GM18873 (cell line): ENCODE measurements at regions not wholly inside any gene's neighbourhood (a gene's known extent, or its start where the extent isn't known, plus 50 kb on each side); places are given as distances from the start of the nearest gene placed in this dataset.

Experiments
- ATAC-seq: cut with Tn5 transposase; IDR thresholded peaks from one replicate; pipeline ENCODE4 v1.9.1; 2021; ENCODE audit warnings: mild to moderate bottlenecking, moderate library complexity, moderate number of reproducible peaks; ENCODE audit not compliant: unreplicated experiment, low FRiP score

GRCh38 chr4:11543706-11544105, 115.0 kb upstream of the HS3ST1 start:
- ATAC-seq = no peak

- ATAC-seq = no peak
These were observed 114.3 kb upstream of the HS3ST1 start for GRCh38 chr4:11542952-11543351.

DNA sequence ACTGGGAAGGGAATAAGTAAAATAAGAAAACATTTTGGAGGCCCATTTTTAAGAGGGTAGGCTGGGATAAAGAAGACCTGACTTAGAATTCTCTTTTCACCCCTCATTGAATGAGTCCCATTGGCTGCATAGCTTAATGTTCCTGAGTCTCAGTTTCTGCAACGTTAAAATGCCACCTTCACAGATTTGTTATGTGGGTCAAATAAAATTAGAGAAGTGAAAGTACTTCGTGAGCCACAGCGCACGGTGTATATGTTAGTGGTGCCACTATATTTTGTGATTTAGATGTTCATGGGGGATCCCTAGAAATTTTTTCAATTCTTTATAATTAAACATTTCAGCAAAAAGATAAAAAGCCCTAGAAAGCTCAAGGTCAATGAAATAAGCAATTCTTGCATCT, 109.2 kb upstream of the HS3ST1 start:
- no peak for ATAC-seq

GRCh38 chr4:11535333-11535732, 106.6 kb upstream of the HS3ST1 start:
- no peak for ATAC-seq

- ATAC-seq = no peak
These were observed 106.1 kb upstream of the HS3ST1 start for GRCh38 chr4:11534623-11535302.

DNA sequence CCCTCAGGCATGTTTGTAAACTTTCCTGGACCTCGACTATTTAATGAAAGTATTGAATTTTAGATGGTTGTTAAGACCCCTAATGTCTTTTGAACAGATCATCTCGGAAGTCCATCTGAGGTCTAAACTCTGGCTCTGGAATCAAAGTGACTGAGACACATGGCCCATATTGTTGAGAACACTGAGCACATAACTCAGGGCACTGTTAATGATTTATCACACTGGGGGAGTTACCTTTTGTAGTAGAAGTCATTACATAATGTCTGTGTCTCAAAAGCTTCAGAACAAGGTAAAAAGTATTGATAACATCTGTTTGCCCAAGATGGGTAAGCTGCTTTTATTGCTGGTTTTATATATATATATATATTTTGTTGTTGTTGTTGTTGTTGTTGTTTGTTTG, 103.4 kb upstream of the HS3ST1 start:
- no peak for ATAC-seq

DNA sequence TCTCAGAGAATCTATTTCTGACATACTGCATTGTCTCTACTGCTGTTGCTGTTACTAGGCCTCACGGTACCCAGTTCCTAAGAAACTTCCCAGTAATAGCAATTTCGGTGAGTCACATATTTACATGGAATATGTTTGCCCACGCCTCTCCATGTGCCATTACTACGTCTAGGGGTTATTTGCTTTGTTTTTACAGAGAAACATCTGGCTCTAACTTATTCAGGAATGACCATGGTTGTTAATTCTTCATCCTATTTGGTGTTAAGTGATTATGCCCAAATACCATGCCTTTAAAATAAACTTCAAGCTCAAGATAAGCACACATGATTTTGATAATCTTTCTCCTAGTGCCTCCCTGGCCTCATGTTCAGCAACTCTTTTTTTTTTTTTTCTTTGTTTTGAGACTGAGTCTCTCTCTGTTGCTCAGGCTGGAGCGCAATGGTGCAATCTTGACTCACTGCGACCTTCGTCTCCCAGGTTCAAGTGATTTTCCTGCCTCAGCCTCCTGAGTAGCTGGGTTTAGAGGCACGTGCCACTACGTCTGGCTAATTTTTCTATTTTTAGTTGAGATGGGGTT, 101.0 kb upstream of the HS3ST1 start:
- ATAC-seq = no peak

DNA sequence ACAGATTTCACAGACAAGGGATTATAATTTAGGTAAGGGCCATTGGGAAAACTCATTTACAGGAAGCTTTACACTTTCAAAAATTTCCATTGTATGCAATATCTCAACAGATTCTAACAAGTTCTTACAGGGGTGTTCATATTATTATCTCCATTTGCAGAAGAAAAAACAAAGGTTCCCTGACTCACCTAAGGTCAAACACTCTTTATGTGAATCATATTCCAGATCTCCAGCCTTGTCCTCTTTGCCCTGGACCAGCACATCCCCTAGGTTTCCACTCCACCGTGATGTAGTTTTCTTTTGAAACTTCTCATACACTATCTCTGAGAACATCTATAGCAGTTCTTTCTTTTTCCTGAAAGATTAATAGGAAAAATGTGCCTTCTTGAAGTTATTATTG, 96.4 kb upstream of the HS3ST1 start:
- ATAC-seq = no peak

GRCh38 chr4:11518754-11519153, 90.1 kb upstream of the HS3ST1 start:
- no peak for ATAC-seq

GRCh38 chr4:11514779-11515419, 86.2 kb upstream of the HS3ST1 start:
- no peak for ATAC-seq

DNA sequence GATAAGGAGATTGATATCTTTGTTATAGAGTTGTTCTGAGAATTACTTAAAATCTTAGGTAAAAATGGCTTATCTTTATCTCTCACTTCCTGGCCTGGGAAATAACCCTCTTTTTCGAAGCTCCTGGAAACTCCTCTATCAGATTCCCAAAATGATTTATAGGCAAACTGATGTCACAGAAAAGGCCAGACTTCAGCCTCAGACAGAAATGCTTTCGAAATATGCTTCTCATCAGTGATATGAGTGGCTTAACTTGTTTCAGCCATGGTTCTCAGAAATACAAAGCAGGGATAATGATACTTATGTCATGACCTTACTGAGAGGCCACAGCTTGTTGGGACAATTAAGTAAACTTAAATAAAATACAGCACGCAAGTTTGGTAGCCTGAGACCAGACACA, 85.3 kb upstream of the HS3ST1 start:
- ATAC-seq = no peak

DNA sequence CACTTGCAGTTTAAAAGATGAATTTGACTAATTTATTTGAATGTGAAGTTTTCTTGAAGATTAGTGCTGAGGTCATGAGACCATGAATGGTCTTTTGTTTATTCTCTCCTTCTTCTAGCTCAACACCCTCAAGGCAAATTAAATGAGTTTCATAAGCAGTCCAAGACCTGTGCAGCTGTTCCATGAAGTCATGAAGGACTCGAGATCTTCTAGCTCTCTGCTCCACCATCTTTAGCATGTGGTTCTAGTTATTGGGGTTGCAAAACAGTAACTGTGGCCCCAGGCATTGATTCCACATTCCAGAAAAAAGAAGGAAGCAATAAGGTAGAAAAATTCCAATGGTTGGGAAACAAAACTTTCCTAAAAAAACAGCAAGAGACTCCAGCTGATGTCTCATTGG, 84.2 kb upstream of the HS3ST1 start:
- no peak for ATAC-seq

DNA sequence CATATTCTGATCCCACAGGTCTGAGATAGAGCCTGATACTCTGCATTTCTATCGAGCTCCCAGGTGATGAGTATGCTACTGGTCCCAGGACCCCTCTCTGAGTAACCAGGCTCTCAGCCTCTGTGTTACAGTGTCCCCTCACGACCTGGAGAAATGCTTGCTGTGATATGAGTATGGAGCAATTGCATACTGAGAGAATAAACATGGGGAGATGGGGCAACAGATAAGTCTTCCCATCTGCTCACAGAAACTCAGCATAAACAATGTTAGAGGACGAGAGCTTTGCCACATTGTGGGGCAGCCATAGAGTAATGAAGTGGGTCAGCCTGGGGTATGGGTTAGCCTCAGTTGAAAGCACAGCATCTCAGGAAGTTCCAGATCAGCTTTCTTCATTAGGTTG, 82.6 kb upstream of the HS3ST1 start:
- ATAC-seq = no peak

GRCh38 chr4:11507920-11508319, 79.2 kb upstream of the HS3ST1 start:
- ATAC-seq = no peak

DNA sequence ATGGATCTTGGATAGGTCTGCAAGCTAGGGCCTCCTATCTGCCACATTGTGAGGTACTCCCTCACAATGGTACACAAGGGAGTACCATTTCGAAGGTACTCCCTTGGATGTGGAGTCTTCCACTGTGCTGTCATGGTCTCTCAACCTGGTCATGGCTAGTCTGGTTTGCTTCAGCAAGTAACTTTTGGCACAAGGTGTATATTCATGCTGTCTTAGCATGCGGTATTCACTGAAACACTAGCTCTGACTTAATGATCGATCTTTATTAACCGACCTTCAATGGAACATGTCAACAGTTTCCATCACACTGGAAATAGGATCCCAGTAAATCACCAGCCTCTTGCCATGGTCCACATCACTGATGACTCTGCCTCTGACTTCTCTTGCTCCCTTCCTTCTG, 77.5 kb upstream of the HS3ST1 start:
- no peak for ATAC-seq

- no peak for ATAC-seq
These were observed 76.7 kb upstream of the HS3ST1 start for GRCh38 chr4:11505221-11505971.

GRCh38 chr4:11503166-11503565, 74.5 kb upstream of the HS3ST1 start:
- no peak for ATAC-seq

DNA sequence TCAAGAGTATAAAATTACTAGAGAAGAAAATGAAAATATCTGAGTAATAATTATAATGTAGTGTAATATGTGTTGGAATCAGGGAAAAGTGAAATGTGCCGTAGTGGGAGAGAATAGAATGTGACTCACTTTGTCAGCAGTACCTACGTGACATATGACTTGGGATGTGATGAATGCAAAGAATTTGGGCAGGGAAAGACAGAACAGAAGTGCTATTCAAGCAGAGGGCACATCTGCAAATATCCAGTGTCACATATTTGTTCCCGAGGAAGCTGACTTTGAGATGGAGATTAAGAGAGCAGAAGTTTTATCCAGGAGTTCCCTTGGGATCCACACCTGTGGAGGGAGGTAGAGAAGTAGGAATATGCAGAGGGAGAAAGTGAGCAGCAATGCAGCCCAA, 69.3 kb upstream of the HS3ST1 start:
- no peak for ATAC-seq

DNA sequence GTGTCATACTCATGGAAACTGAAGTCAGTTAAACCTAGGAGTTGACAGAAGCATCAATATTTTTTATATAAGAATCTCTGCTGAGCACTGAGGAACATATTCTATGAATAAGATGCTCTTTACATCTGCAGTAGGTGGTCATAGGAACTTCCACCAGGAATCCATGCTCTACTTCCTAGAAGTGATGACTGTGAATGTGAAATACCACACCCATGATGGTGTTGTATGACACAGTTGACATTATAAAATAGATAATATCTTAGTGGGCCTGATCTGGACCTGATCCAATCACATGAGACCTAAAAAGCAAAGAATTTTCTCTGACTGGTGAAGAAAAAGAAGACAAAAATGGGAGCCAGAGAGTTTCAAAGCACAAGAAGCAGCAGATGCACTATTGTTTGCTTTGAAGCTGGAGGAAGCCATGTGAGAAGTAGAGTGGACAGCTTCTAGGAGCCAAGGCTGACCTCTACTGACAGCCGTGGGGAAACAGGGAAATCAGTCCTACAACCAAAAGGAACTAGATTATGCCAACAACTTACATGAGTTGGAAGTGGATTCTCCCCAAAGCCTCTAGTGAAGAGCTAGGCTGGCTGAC, 68.6 kb upstream of the HS3ST1 start:
- no peak for ATAC-seq

DNA sequence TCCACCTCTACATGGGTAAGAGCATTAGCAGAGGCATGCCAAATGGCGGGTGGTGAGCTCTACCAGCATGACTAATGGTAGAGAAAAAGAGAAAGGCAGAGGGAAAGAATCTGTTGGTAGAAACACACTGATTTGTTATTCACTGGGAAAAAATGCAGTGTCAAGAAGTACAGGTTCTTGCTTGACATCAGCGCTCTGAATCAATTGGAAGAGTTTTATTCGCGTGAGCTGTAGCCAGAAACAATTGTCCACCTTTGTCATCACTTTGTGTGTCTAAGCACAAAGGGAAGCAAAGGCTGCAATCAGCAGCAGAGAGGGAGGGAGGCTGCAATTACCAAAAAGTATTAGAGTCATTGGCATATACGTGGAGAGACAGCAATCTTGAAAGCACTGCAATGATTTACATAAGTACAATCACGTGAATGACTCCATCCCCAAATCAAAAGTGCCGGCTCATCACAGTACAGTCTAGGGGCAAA, 67.7 kb upstream of the HS3ST1 start:
- ATAC-seq = no peak

DNA sequence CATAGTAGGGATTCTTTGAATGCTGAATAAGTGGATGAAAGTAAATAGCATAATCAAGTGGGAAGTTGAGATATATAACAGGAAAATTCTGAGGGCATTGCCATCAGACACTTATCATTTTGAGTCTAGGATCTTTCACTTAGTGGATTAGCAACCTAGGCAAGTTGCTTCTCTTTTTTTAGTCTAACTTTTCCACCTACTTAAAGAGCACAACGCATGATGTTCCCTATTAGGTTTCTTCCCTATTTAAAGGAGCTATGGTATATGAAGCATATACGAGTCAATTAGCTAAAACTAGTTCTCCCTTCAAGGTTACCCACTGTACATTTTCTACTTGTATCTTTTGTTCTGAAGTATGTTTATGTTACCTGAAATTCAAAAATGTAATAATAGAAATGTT, 67.1 kb upstream of the HS3ST1 start:
- ATAC-seq = no peak
